Activated CD4-positive, alpha-beta T cell treated with anti-CD3 and anti-CD28 coated beads, Interleukin-2, amount 50 U/mL, for 16 hours (primary cell): ENCODE measurements at regions not wholly inside any gene's neighbourhood (a gene's known extent, or its start where the extent isn't known, plus 50 kb on each side); places are given as distances from the start of the nearest gene placed in this dataset.
"Not testable (repeated sequence)": the region's sequence is repeated elsewhere in the genome, so short reads cannot be mapped to it uniquely, and the experiment has no call there.

Source experiments
- DNase-seq: peaks from one replicate; pipeline ENCODE4 v3.0.0-alpha.2; 2020

GRCh38 chr16:22683730-22684573 lies 130.0 kb upstream of the HS3ST2 start:
- no peak for DNase-seq

- DNase-seq, result no peak
Measured at GRCh38 chr16:22684574-22685458, 129.1 kb upstream of the HS3ST2 start.

- DNase-seq, result no peak
Measured at GRCh38 chr16:22685459-22685830, 128.5 kb upstream of the HS3ST2 start.

- no peak for DNase-seq
Measured at GRCh38 chr16:22687031-22687530, 126.9 kb upstream of the HS3ST2 start.

- no peak for DNase-seq
Measured at GRCh38 chr16:22688463-22688862, 125.5 kb upstream of the HS3ST2 start.

GRCh38 chr16:22688930-22689329 lies 125.0 kb upstream of the HS3ST2 start:
- no peak for DNase-seq

GRCh38 chr16:22691335-22691734 lies 122.6 kb upstream of the HS3ST2 start:
- no peak for DNase-seq

- no peak for DNase-seq
Measured at GRCh38 chr16:22692034-22692433, 121.9 kb upstream of the HS3ST2 start.

- DNase-seq, result no peak
Measured at GRCh38 chr16:22692916-22693637, 120.9 kb upstream of the HS3ST2 start.

- DNase-seq, result no peak
Measured at GRCh38 chr16:22693638-22694340, 120.2 kb upstream of the HS3ST2 start.

- no peak for DNase-seq
Measured at GRCh38 chr16:22694887-22695382, 119.0 kb upstream of the HS3ST2 start.

GRCh38 chr16:22695773-22696172 lies 118.2 kb upstream of the HS3ST2 start:
- not testable (repeated sequence) for DNase-seq

- DNase-seq, result no peak
Measured at GRCh38 chr16:22699356-22699755, 114.6 kb upstream of the HS3ST2 start.

GRCh38 chr16:22705799-22706198 lies 108.2 kb upstream of the HS3ST2 start:
- no peak for DNase-seq

GRCh38 chr16:22710326-22710725 lies 103.6 kb upstream of the HS3ST2 start:
- no peak for DNase-seq

GRCh38 chr16:22711847-22712246 lies 102.1 kb upstream of the HS3ST2 start:
- no peak for DNase-seq

- DNase-seq, result no peak
Measured at GRCh38 chr16:22712471-22712870, 101.5 kb upstream of the HS3ST2 start.

- DNase-seq, result not testable (repeated sequence)
Measured at GRCh38 chr16:22718598-22718997, 95.4 kb upstream of the HS3ST2 start.

- no peak for DNase-seq
Measured at GRCh38 chr16:22719945-22720344, 94.0 kb upstream of the HS3ST2 start.

GRCh38 chr16:22721511-22722100 lies 92.4 kb upstream of the HS3ST2 start:
- DNase-seq, result no peak
